ENCODE measurements at regions not wholly inside any gene's neighbourhood (a gene's known extent, or its start where the extent isn't known, plus 50 kb on each side); places are given as distances from the start of the nearest gene placed in this dataset.

DNA sequence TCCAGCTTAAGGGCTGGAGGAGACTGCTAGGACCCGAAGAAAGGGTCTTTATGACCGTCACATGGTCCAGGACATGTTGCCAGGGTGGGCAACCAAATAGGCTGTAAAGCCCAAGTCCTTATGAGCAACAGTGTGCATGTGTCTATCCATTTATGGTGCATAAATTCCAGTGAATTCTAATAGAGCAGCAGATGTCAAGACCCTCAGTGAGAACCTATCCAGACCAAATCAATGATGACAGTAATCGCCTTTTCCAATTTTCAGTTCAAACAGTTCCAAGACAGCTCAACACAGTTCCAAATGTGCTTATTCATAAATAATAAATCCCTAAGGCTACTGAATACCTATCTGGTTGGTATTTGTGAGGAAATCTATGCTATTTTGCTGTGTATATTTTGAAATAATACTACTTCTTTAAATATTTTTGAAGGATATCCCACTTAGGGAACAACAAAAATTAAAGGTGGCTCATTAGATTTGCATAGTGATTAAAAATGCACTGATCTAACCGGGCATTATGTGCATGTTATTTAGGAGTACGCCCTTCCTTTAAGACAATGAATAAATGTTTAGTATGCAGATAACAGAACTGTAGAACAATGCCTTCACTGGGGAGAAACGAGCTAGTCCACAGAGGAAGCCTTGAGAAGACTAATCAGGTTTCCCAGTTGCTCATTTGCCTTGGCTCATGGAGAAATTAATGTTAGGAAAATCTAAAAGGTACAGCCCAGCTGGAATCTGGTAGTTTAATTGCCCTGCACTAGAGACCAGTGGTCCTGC, 519.5 kb upstream of the CHAC2 start:
- DNase-seq (ENCODE audit: low read depth), result no peak
- H3K4me3 ChIP-seq (ENCODE audit: low read depth, low read length), result no peak overlapping the region
- TF ChIP-seq, protein P1, sequence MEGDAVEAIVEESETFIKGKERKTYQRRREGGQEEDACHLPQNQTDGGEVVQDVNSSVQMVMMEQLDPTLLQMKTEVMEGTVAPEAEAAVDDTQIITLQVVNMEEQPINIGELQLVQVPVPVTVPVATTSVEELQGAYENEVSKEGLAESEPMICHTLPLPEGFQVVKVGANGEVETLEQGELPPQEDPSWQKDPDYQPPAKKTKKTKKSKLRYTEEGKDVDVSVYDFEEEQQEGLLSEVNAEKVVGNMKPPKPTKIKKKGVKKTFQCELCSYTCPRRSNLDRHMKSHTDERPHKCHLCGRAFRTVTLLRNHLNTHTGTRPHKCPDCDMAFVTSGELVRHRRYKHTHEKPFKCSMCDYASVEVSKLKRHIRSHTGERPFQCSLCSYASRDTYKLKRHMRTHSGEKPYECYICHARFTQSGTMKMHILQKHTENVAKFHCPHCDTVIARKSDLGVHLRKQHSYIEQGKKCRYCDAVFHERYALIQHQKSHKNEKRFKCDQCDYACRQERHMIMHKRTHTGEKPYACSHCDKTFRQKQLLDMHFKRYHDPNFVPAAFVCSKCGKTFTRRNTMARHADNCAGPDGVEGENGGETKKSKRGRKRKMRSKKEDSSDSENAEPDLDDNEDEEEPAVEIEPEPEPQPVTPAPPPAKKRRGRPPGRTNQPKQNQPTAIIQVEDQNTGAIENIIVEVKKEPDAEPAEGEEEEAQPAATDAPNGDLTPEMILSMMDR (IDR thresholded peaks at IDR 0.05; ENCODE audit: control insufficient read depth, extremely low read depth, insufficient read depth), result no peak

DNA sequence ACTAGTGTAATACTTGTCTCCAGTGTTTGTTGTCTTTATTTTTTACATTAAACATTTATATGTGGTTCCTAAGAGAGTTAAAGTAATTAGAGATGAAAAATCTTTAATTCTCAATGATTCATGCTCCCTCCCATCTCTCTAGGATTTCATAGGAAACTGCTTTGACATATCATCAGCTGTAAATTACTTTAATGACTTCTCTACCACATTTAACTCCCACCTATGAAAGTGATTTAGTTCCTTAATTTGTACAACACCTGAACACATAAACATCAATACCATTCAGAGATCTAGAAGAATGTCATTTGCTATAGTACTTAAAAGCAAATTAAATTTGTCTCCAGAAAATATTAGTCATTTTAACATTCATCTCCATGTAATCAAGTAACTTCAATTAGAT, 524.2 kb upstream of the CHAC2 start:
- no peak overlapping the region for H3K4me3 ChIP-seq (ENCODE audit: low read depth, low read length)
- no peak for DNase-seq (ENCODE audit: low read depth)
- TF ChIP-seq, protein P1 (IDR thresholded peaks at IDR 0.05; ENCODE audit: control insufficient read depth, extremely low read depth, insufficient read depth), result no peak

DNA sequence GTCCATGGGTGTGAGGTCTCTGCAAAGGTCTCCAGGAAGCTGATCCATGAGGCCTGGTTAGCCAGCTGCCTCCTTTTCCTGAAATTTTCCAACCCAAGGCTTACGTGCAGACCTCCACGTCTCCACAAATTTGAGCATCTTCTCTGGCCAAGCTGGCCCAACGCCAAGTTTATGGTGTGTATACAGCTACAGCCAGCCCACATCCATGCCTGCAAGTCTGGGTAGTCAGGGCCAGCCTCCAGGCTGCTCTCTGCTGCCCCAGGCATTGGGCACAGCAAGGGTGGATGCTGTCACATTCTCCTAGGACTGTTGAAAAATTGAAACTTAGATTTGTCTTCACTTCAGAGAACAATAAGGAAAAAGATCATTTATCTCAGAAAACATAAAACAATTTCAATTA, 525.5 kb upstream of the CHAC2 start:
- DNase-seq (ENCODE audit: low read depth), result no peak
- TF ChIP-seq, protein P1 (IDR thresholded peaks at IDR 0.05; ENCODE audit: control insufficient read depth, extremely low read depth, insufficient read depth), result no peak
- no peak overlapping the region for H3K4me3 ChIP-seq (ENCODE audit: low read depth, low read length)

DNA sequence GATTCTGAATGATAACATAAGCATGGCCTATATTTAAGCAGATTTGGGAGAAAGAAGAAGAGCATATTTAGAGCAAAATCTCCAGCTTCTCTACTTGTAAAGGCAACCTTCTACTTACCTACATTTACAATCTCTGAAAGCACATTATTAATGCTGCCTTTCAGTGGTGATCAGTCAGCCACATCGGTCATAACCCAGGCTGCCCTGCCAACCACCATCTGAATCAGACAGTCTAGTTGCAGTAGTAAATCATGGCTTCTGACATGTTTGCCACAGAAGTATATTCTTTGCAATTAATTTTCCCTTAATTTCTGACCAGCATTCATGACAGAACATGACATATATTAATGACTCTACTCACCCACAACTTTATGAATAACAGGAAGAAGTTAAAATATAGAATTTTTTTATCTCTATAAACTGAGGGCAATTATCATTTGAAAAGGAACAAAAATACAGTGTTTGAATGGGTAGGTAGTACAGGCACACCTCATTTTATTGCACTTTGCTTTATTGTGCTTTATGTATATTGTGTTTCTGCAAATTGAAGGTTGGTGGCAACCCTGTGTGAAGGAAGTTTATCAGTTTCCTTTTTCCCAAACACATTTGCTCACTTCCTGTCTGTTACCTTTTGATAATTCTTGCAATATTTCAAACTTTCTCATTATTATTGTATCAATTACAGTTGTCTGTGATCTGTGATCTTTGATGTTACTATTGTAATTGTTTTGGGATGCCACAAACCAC, 531.6 kb upstream of the CHAC2 start:
- no peak overlapping the region for H3K4me3 ChIP-seq (ENCODE audit: low read depth, low read length)
- TF ChIP-seq, protein P1 (IDR thresholded peaks at IDR 0.05; ENCODE audit: control insufficient read depth, extremely low read depth, insufficient read depth), result no peak
- no peak for DNase-seq (ENCODE audit: low read depth)

DNA sequence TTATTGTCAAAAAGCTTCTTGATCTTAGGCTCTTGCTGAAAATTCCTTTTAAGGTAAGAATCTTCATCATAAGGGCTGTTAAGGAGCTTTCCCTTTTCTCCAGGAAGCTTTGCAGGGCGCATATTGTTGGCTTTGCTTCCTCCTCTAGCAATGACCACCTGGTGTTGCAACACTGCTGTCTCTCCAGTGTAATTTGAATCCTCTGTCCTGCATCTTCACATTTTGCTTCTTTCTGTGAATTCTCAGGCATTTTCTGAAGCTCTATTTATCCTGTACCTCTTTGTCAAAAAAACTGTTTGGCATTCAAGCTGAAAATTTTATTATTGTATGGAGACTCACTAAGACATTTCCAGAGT, 533.1 kb upstream of the CHAC2 start:
- no peak for DNase-seq (ENCODE audit: low read depth)
- TF ChIP-seq, protein P1 (IDR thresholded peaks at IDR 0.05; ENCODE audit: control insufficient read depth, extremely low read depth, insufficient read depth), result no peak
- no peak overlapping the region for H3K4me3 ChIP-seq (ENCODE audit: low read depth, low read length)

DNA sequence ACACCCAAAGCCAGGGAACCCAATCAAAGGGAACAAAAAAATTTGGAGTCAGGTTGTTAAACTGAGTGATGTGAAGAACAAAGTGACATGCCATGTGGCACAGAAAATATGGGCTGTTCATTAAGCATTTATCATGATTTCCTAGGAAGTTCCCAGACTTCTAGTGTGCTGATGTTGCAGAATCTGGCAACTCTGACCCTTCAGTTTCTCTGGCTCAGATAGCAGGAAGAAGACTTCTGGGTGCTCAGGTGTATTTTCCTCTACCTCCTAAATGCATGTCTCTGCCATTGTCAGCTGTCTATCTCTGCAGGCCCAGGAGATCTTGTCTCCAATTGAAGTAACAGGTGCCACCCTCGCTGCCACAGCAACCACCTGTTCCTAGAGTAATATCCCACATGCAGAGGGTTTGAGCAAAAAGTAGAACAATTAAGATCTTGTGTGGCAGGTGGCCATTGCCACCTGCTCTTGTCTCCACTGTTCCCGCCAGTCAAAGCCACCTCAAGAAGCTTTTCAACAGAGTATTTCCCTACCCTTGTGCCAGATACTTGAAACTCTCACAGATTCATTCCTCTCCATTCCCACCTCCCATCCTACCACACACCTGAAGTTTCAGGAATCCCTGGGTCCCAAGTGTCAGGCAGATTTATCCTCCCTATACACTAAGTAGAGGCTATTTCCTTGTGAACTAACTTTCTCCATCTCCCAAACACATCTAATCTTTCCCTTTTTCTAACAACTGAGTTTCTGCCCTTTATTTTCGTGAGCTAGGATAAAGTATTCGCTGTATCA, 533.7 kb upstream of the CHAC2 start:
- TF ChIP-seq, protein P1 (IDR thresholded peaks at IDR 0.05; ENCODE audit: control insufficient read depth, extremely low read depth, insufficient read depth), result no peak
- no peak overlapping the region for H3K4me3 ChIP-seq (ENCODE audit: low read depth, low read length)
- DNase-seq (ENCODE audit: low read depth), result no peak

Measured in LNCaP clone FGC (cell line).